Right lobe of liver (tissue), 4 donors: ENCODE measurements at regions not wholly inside any gene's neighbourhood (a gene's known extent, or its start where the extent isn't known, plus 50 kb on each side); places are given as distances from the start of the nearest gene placed in this dataset.

ENCODE experiments used
- CTCF ChIP-seq, 4 donors: fragments of 200-600 bp in 3 of 4; fragments of 450-650 bp in 1 of 4; IDR thresholded peaks; one replicate each; pipeline versions ENCODE4 v1.5.1 to v1.8.0; 2016 to 2022; ENCODE audit warnings: antibody characterized with exemption in 4 of 4, mild to moderate bottlenecking in 2 of 4
- POLR2A ChIP-seq: fragments of 450-650 bp; IDR thresholded peaks from one replicate; pipeline ENCODE4 v1.6.1; 2017; ENCODE audit warnings: antibody characterized with exemption, mild to moderate bottlenecking
- donor health status: DM: no; HTN: no; CAD: no.
- donor health status: DM: no; HTN: no; CAD: no.
- donor health status: DM: no; HTN: yes; CAD: no.

- TF ChIP-seq CTCF (IDR thresholded peaks at IDR 0.05), result no peak
- no peak for TF ChIP-seq POLR2A
Observed at GRCh38 chr3:154901278-154901677, 178.8 kb upstream of the MME start.
